H9 (cell line): ENCODE measurements at regions not wholly inside any gene's neighbourhood (a gene's known extent, or its start where the extent isn't known, plus 50 kb on each side); places are given as distances from the start of the nearest gene placed in this dataset.

Experiments used
- DNase-seq: peaks from one replicate; pipeline ENCODE4 v3.0.0-alpha.2; 2017
- H2AFZ ChIP-seq: one replicate; pipeline ENCODE4 v1.6.1; 2013; ENCODE audit warnings: mild to moderate bottlenecking, low read length, control low read depth, moderate library complexity
- H2AK5ac ChIP-seq: 2 replicates; pipeline ENCODE4 v1.6.1; 2013; ENCODE audit warnings: low read length, control low read depth, mixed read lengths; ENCODE audit not compliant: insufficient read length
- H2BK120ac ChIP-seq: one replicate; pipeline ENCODE4 v1.6.1; 2013; ENCODE audit warnings: low read depth, mild to moderate bottlenecking, low read length, control low read depth, inconsistent platforms; ENCODE audit not compliant: poor library complexity, severe bottlenecking
- H2BK12ac ChIP-seq: 2 replicates; pipeline ENCODE4 v1.6.1; 2013; ENCODE audit warnings: low read length, control low read depth, mixed read lengths, low read depth; ENCODE audit not compliant: insufficient read length
- H2BK15ac ChIP-seq: 2 replicates; pipeline ENCODE4 v1.6.1; 2013; ENCODE audit warnings: low read depth, low read length, control low read depth
- H2BK20ac ChIP-seq: one replicate; pipeline ENCODE4 v1.6.1; 2013; ENCODE audit warnings: low read depth, mild to moderate bottlenecking, low read length, control low read depth, inconsistent platforms; ENCODE audit not compliant: poor library complexity, severe bottlenecking
- H2BK5ac ChIP-seq: 2 replicates; pipeline ENCODE4 v1.6.1; 2013; ENCODE audit warnings: low read length, control low read depth, mixed read lengths; ENCODE audit not compliant: insufficient read length
- H3K14ac ChIP-seq: 2 replicates; pipeline ENCODE4 v1.6.1; 2013; ENCODE audit warnings: low read length, control low read depth; ENCODE audit not compliant: insufficient read depth
- H3K18ac ChIP-seq: 2 replicates; pipeline ENCODE4 v1.6.1; 2013; ENCODE audit warnings: low read depth, mild to moderate bottlenecking, mixed read lengths, low read length, control low read depth; ENCODE audit not compliant: insufficient read length
- H3K23ac ChIP-seq: 2 replicates; pipeline ENCODE4 v1.6.1; 2013; ENCODE audit warnings: low read length, control low read depth, mixed read lengths, low read depth; ENCODE audit not compliant: insufficient read length
- H3K23me2 ChIP-seq: 2 replicates; pipeline ENCODE4 v1.6.1; 2013; ENCODE audit warnings: low read depth, mild to moderate bottlenecking, mixed read lengths, low read length, control low read depth; ENCODE audit not compliant: insufficient read length, poor library complexity, severe bottlenecking
- H3K27ac ChIP-seq: 2 replicates; pipeline ENCODE4 v1.5.1; 2013; ENCODE audit warnings: low read length, control low read depth, mixed read lengths, low read depth; ENCODE audit not compliant: insufficient read length
- H3K27me3 ChIP-seq: 2 replicates; pipeline ENCODE4 v1.6.1; 2013; ENCODE audit warnings: low read length, control low read depth, inconsistent platforms; ENCODE audit not compliant: insufficient read depth
- H3K4ac ChIP-seq: 2 replicates; pipeline ENCODE4 v1.6.1; 2013; ENCODE audit warnings: low read depth, mild to moderate bottlenecking, control low read depth, inconsistent platforms, low read length, moderate library complexity
- H3K4me1 ChIP-seq: 2 replicates; pipeline ENCODE4 v1.6.1; 2013; ENCODE audit warnings: low read length, control low read depth, inconsistent platforms; ENCODE audit not compliant: insufficient read depth
- H3K4me2 ChIP-seq: 2 replicates; pipeline ENCODE4 v1.6.1; 2013; ENCODE audit warnings: low read length, control low read depth, mixed read lengths; ENCODE audit not compliant: insufficient read length, insufficient read depth
- H3K56ac ChIP-seq: 2 replicates; pipeline ENCODE4 v1.6.1; 2013; ENCODE audit warnings: low read depth, mild to moderate bottlenecking, mixed read lengths, low read length, control low read depth; ENCODE audit not compliant: insufficient read length
- H3K79me1 ChIP-seq: 2 replicates; pipeline ENCODE4 v1.6.1; 2013; ENCODE audit warnings: low read depth, mild to moderate bottlenecking, moderate library complexity, low read length, control low read depth, inconsistent platforms; ENCODE audit not compliant: insufficient read depth, poor library complexity, severe bottlenecking
- H3K79me2 ChIP-seq: 2 replicates; pipeline ENCODE4 v1.6.1; 2013; ENCODE audit warnings: low read length, control low read depth, inconsistent platforms; ENCODE audit not compliant: insufficient read depth
- H3K9ac ChIP-seq: 2 replicates; pipeline ENCODE4 v1.6.1; 2013; ENCODE audit warnings: low read length, control low read depth, mixed read lengths; ENCODE audit not compliant: insufficient read length; ENCODE audit errors: extremely low read depth
- H3K9me3 ChIP-seq: one replicate; pipeline ENCODE4 v1.6.1; 2013; ENCODE audit warnings: low read depth, low read length, inconsistent platforms; ENCODE audit not compliant: control insufficient read depth
- H3T11ph ChIP-seq: one replicate; pipeline ENCODE4 v1.6.1; 2013; ENCODE audit warnings: mild to moderate bottlenecking, low read length, control low read depth, inconsistent platforms
- H4K20me1 ChIP-seq: one replicate; pipeline ENCODE4 v1.6.1; 2013; ENCODE audit not compliant: control insufficient read depth, insufficient read length, insufficient read depth
- H4K5ac ChIP-seq: 2 replicates; pipeline ENCODE4 v1.6.1; 2013; ENCODE audit warnings: low read depth, mild to moderate bottlenecking, mixed read lengths, low read length, control low read depth; ENCODE audit not compliant: insufficient read length
- H4K8ac ChIP-seq: replicated peaks from 2 replicates; pipeline ENCODE4 v1.6.1; 2013; ENCODE audit warnings: low read length, control low read depth, mixed read lengths, low read depth; ENCODE audit not compliant: insufficient read length
- H4K91ac ChIP-seq: 2 replicates; pipeline ENCODE4 v1.6.1; 2013; ENCODE audit warnings: low read depth, mild to moderate bottlenecking, moderate library complexity, mixed read lengths, low read length, control low read depth; ENCODE audit not compliant: insufficient read length
- H3K27ac Mint-ChIP-seq, 3 experiments: 2 replicates in 2 of 3; 3 replicates in 1 of 3; pipeline ENCODE4 v1.8.0; 2020 to 2021; ENCODE audit warnings: mixed read lengths in 3 of 3, mild to moderate bottlenecking in 1 of 3, moderate library complexity in 1 of 3
- H3K27me3 Mint-ChIP-seq: 2 replicates; pipeline ENCODE4 v1.8.0; 2021; ENCODE audit warnings: low read depth, mild to moderate bottlenecking, moderate library complexity, mixed read lengths
- H3K36me3 Mint-ChIP-seq, 3 experiments: 2 replicates in 2 of 3; 3 replicates in 1 of 3; pipeline ENCODE4 v1.8.0; 2020 to 2021; ENCODE audit warnings: low read depth in 3 of 3, mixed read lengths in 3 of 3; ENCODE audit not compliant: insufficient read depth in 1 of 3
- H3K4me1 Mint-ChIP-seq, 2 experiments: 2 replicates each; pipeline ENCODE4 v1.8.0; 2020; ENCODE audit warnings: mixed read lengths in 2 of 2
- H3K4me3 Mint-ChIP-seq, 2 experiments: 2 replicates in 1 of 2; 3 replicates in 1 of 2; pipeline ENCODE4 v1.8.0; 2020 to 2021; ENCODE audit warnings: mild to moderate bottlenecking in 2 of 2, mixed read lengths in 2 of 2, moderate library complexity in 1 of 2
- H3K9me3 Mint-ChIP-seq, 2 experiments: 2 replicates in 1 of 2; 3 replicates in 1 of 2; pipeline ENCODE4 v1.8.0; 2020; ENCODE audit warnings: mild to moderate bottlenecking in 2 of 2, mixed read lengths in 2 of 2, moderate library complexity in 1 of 2
- CTCF ChIP-seq: fragments of 200-600 bp; sonication (generic); conservative IDR thresholded peaks from 3 replicates; pipeline ENCODE4 v1.8.0; 2021; ENCODE audit warnings: antibody characterized with exemption, mild to moderate bottlenecking
- WGBS: extraction: QIAGEN DNeasy Blood & Tissue Kit; methylation state at CpG from one replicate; pipeline ENCODE4 v1.1.7; 2013; ENCODE audit warnings: missing lambda C conversion rate, low lambda C conversion rate, mixed read lengths; ENCODE audit not compliant: insufficient read length; ENCODE audit errors: extremely low coverage; 5-methylcytosine and 5-hydroxymethylcytosine counted together

- H2BK5ac ChIP-seq: no peak overlapping the region
- Mint-ChIP-seq H3K36me3 (no peaks in the 10 kb centered on the region), H3K4me3 (no peak overlapping the region), H3K27me3 (no peaks in the 10 kb centered on the region), H3K27ac (no peak overlapping the region), H3K4me1 (peaks cover 0 to 2% of the 10 kb centered on the region in 2 experiments; a peak in 2 of 4 replicates), H3K9me3 (no peaks in the 10 kb centered on the region)
- no peak for DNase-seq
- no peak overlapping the region for H3K18ac ChIP-seq
- no peak overlapping the region for H2BK120ac ChIP-seq
- no peaks in the 10 kb centered on the region for H3K79me2 ChIP-seq
- H3K27me3 ChIP-seq: no peaks in the 10 kb centered on the region
- no peak overlapping the region for H4K5ac ChIP-seq
- H3K27ac ChIP-seq: no peak overlapping the region
- H3T11ph ChIP-seq: no peak overlapping the region
- TF ChIP-seq CTCF: no peak
- no peak overlapping the region for H2AK5ac ChIP-seq
- H3K4me1 ChIP-seq: no peaks in the 10 kb centered on the region
- WGBS: no CpG with 5 or more reads among the region's 2 CpGs
- no peak overlapping the region for H4K91ac ChIP-seq
- H2BK15ac ChIP-seq: no peak overlapping the region
- H3K23ac ChIP-seq: no peak overlapping the region
- no peaks in the 10 kb centered on the region for H3K79me1 ChIP-seq
- no peaks in the 10 kb centered on the region for H4K20me1 ChIP-seq
- H2BK12ac ChIP-seq: no peak overlapping the region
- no peak overlapping the region for H3K4me2 ChIP-seq
- no peak overlapping the region for H3K56ac ChIP-seq
- H3K9me3 ChIP-seq: no peaks in the 10 kb centered on the region
- H3K14ac ChIP-seq: no peak overlapping the region
- no peak overlapping the region for H4K8ac ChIP-seq
- no peak overlapping the region for H2AFZ ChIP-seq
- H3K4ac ChIP-seq: no peak overlapping the region
- H3K9ac ChIP-seq: no peak overlapping the region
- no peaks in the 10 kb centered on the region for H3K23me2 ChIP-seq
- H2BK20ac ChIP-seq: no peak overlapping the region
Observed at GRCh38 chr5:23721336-23721735, 213.9 kb downstream of the PRDM9 start.
